ENCODE measurements at regions not wholly inside any gene's neighbourhood (a gene's known extent, or its start where the extent isn't known, plus 50 kb on each side); places are given as distances from the start of the nearest gene placed in this dataset.

- TF ChIP-seq ZBTB33 (IDR thresholded peaks at IDR 0.05) (no peak), EP300 (IDR thresholded peaks at IDR 0.05; ENCODE audit: borderline replicate concordance in 1 of 2, control insufficient read depth in 1 of 2, low read depth in 2 of 2, low read length in 2 of 2) (no peak)
These were observed 129.3 kb upstream of the STMND1 start (continued) for GRCh38 chr6:16972535-16972934.

DNA sequence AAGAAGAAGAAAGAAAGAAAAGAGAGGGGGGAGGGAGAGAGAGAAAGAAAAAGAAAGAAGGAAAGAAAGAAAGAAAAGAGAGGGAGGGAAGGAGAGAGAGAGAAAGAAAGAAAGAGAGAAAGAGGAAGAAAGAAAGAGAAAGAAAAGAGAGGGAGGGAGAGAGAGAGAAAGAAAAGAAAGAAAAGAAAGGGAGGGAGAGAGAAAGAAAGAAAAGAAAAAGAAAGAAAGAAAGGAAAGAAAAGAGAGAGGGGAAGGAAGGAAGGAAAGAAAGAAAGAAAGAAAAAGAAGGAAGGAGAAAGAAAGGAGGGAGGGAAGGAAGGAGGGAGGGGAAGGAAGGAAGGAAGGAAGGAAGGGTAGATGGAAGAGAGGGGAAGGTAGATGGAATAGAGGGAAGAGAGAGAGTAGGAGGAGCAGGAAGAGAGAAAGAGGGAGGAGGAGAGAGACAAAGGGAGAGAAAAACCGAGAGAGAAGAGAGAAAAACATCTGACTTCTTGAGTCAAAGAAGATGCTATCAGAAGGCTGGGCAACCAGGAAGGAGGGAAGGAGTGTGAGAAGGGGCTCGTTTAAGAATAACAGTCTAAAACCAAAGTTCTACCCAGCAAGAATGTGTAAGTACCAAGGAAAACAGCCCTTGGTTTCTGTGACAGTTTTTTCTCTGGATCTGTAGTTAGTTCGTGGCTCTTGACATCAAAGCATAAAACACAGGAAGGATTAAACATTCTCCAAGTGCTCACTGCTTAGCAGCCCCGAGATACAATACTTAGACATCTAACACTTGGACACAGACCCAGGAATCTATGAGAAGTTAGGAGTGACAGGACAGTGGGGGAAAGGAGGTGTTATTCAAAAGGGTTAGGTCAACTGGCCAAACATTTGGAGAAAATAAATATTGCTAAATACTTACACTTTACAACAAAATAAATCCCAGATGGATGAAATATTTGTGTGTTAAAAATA, 131.9 kb upstream of the STMND1 start:
- no peak overlapping the region for H3K27ac ChIP-seq (ENCODE audit: control insufficient read depth, insufficient read depth)
- ChIA-PET SMC1A (ENCODE audit: uncharacterized antibody, unreplicated experiment) (no interaction called here), RAD21 (ENCODE audit: unreplicated experiment) (no interaction called here), POLR2A (no interaction called here), CTCF (no interaction called here)
- peaks cover 3% of the 10 kb centered on the region; the same call in 1 of the 2 replicates for H4K20me1 ChIP-seq (ENCODE audit: control insufficient read depth, insufficient read depth)
- H3K4me2 ChIP-seq (ENCODE audit: control insufficient read depth, insufficient read depth): no peak overlapping the region
- H3K36me3 ChIP-seq (ENCODE audit: control insufficient read depth in 2 of 2, insufficient read depth in 2 of 2, low read length in 1 of 2): no peaks in the 10 kb centered on the region
- no peak overlapping the region for H3K4me3 ChIP-seq
- H3K9ac ChIP-seq (ENCODE audit: control insufficient read depth, insufficient read depth, low read length): no peak overlapping the region
- H2AFZ ChIP-seq (ENCODE audit: control insufficient read depth, low read depth, low read length): no peak overlapping the region
- intact Hi-C loops (cut with micrococcal nuclease; ENCODE audit: unreplicated experiment) (loop anchor here (10.0 kb wide), 2 partner anchors 475 to 685 kb away; no protein-coding TSS in a partner anchor), in situ Hi-C loops (cut with MboI) (loop anchor here (10.0 kb wide), 2 partner anchors 195 to 455 kb away; no protein-coding TSS in a partner anchor)
- no peak for FAIRE-seq
- WGBS (ENCODE audit: insufficient coverage, insufficient replicate concordance, low lambda C conversion rate, missing lambda C conversion rate): 0% methylated on average over 4 of the region's 4 CpGs
- H3K27me3 ChIP-seq (replicated peaks in 1 of 2; ENCODE audit: control insufficient read depth in 2 of 2, insufficient read depth in 2 of 2, low read length in 1 of 2): peaks cover 0 to 1% of the 10 kb centered on the region in 2 experiments; a peak in 2 of 4 replicates
- no peak for ATAC-seq
- BruUV-seq (replicated peaks): no TSS peak
- no peaks in the 10 kb centered on the region for H3K9me3 ChIP-seq (replicated peaks; ENCODE audit: control insufficient read depth, insufficient read depth, low read length)
- H3K4me1 ChIP-seq (ENCODE audit: control insufficient read depth, insufficient read depth, low read length): no peaks in the 10 kb centered on the region
- H3K79me2 ChIP-seq (ENCODE audit: control insufficient read depth, insufficient read depth, low read length): no peaks in the 10 kb centered on the region
- DNase-seq (ENCODE audit: low read depth, low spot score): no peak
- no peak for TF ChIP-seq NR2C1 (IDR thresholded peaks at IDR 0.05)
- no peak for TF ChIP-seq NRF1 (conservative IDR thresholded peaks at IDR 0.05; ENCODE audit: low read depth, low read length)
- no peak for TF ChIP-seq BHLHE40 (IDR thresholded peaks at IDR 0.05; ENCODE audit: borderline replicate concordance in 1 of 2, low read depth in 2 of 2, low read length in 1 of 2)
- TF ChIP-seq POLR2AphosphoS2 (IDR thresholded peaks at IDR 0.05; ENCODE audit: low read depth, low read length): no peak
- TF ChIP-seq CHD4 (IDR thresholded peaks at IDR 0.05): no peak
- TF ChIP-seq HCFC1 (IDR thresholded peaks at IDR 0.05; ENCODE audit: low read length): no peak
- TF ChIP-seq DPF2 (IDR thresholded peaks at IDR 0.05): no peak
- TF ChIP-seq ZZZ3 (IDR thresholded peaks at IDR 0.05; ENCODE audit: control insufficient read depth, insufficient read length, low read depth): no peak
- TF ChIP-seq NR2C2 (IDR thresholded peaks at IDR 0.05; ENCODE audit: borderline replicate concordance, control insufficient read depth, insufficient read length, low read depth): no peak
- TF ChIP-seq, protein P1, sequence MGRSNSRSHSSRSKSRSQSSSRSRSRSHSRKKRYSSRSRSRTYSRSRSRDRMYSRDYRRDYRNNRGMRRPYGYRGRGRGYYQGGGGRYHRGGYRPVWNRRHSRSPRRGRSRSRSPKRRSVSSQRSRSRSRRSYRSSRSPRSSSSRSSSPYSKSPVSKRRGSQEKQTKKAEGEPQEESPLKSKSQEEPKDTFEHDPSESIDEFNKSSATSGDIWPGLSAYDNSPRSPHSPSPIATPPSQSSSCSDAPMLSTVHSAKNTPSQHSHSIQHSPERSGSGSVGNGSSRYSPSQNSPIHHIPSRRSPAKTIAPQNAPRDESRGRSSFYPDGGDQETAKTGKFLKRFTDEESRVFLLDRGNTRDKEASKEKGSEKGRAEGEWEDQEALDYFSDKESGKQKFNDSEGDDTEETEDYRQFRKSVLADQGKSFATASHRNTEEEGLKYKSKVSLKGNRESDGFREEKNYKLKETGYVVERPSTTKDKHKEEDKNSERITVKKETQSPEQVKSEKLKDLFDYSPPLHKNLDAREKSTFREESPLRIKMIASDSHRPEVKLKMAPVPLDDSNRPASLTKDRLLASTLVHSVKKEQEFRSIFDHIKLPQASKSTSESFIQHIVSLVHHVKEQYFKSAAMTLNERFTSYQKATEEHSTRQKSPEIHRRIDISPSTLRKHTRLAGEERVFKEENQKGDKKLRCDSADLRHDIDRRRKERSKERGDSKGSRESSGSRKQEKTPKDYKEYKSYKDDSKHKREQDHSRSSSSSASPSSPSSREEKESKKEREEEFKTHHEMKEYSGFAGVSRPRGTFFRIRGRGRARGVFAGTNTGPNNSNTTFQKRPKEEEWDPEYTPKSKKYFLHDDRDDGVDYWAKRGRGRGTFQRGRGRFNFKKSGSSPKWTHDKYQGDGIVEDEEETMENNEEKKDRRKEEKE (IDR thresholded peaks at IDR 0.05): no peak
